Transverse colon (tissue), 4 donors: ENCODE measurements at regions not wholly inside any gene's neighbourhood (a gene's known extent, or its start where the extent isn't known, plus 50 kb on each side); places are given as distances from the start of the nearest gene placed in this dataset.

Experiments used
- DNase-seq: peaks from one replicate; pipeline ENCODE4 v3.0.0-alpha.2; 2019
- H3K27ac ChIP-seq, 4 donors: fragments of 200-600 bp; sonication (generic); 2 replicates each; pipeline ENCODE4 v1.5.1; 2016 to 2018; ENCODE audit warnings: inconsistent platforms in 4 of 4
- H3K27me3 ChIP-seq: fragments of 200-600 bp; sonication (generic); 2 replicates; pipeline ENCODE4 v1.5.1; 2017; ENCODE audit warnings: inconsistent platforms
- H3K36me3 ChIP-seq, 4 donors: fragments of 200-600 bp; sonication (generic); 2 replicates each; pipeline ENCODE4 v1.5.1; 2017 to 2019; ENCODE audit warnings: inconsistent platforms in 4 of 4
- H3K4me1 ChIP-seq, 4 donors: fragments of 200-600 bp; sonication (generic); 2 replicates each; pipeline ENCODE4 v1.5.1; 2017 to 2020; ENCODE audit warnings: inconsistent platforms in 4 of 4
- H3K4me3 ChIP-seq, 4 donors: fragments of 200-600 bp; sonication (generic); 1 replicate in 1 of 4; 2 replicates in 3 of 4; pipeline versions ENCODE4 v1.5.1 to v1.6.1; 2017 to 2019; ENCODE audit warnings: inconsistent platforms in 4 of 4
- H3K9me3 ChIP-seq, 2 donors: fragments of 200-600 bp; sonication (generic); 2 replicates each; pipeline ENCODE4 v1.5.1; 2017 to 2019; ENCODE audit warnings: inconsistent platforms in 2 of 2
- EP300 ChIP-seq: sonication (generic); formaldehyde crosslinking; IDR thresholded peaks from one replicate; pipeline ENCODE4 v1.6.1; 2017; ENCODE audit warnings: antibody characterized with exemption, low read depth
- POLR2A ChIP-seq: fragments of 450-650 bp; IDR thresholded peaks from one replicate; pipeline ENCODE4 v1.6.1; 2016; ENCODE audit warnings: antibody characterized with exemption, mild to moderate bottlenecking, moderate library complexity
- POLR2AphosphoS5 ChIP-seq, 3 donors: sonication (generic); formaldehyde crosslinking; IDR thresholded peaks; one replicate each; pipeline ENCODE4 v1.6.1; 2016; ENCODE audit warnings: antibody characterized with exemption in 3 of 3
- WGBS, 2 donors: methylation state at CpG; one replicate each; pipeline ENCODE4 v1.1.5; 2018; ENCODE audit warnings: low coverage in 1 of 2; 5-methylcytosine and 5-hydroxymethylcytosine counted together
- in situ Hi-C, 4 donors: fragments of 200-750 bp; cut with MboI; loops; one replicate each; pipeline versions ENCODE4 v1.15.0 to v1.15.1; 2017; ENCODE audit warnings: low sequenced_read_pairs in 3 of 4, low pct_ligation_motif_present in 1 of 4, low pct_unique_long_range_greater_than_20kb in 1 of 4
- intact Hi-C: fragments of 100-400 bp; cut with DNase I; formaldehyde crosslinking; loops from one replicate; pipeline ENCODE4 v1.15.1; 2023; ENCODE audit warnings: low total_unique reads
- TF ChIP-seq, protein P1 (sequence below), 5 experiments: fragments of 200-600 bp in 3 of 5; fragments of 450-650 bp in 2 of 5; sonication (generic) in 3 of 5; IDR thresholded peaks; 1 replicate in 2 of 5; 2 replicates in 3 of 5; pipeline ENCODE4 v1.5.1; 2016 to 2017; ENCODE audit warnings: antibody characterized with exemption in 5 of 5, inconsistent platforms in 3 of 5, mild to moderate bottlenecking in 2 of 5, moderate library complexity in 1 of 5

DNA sequence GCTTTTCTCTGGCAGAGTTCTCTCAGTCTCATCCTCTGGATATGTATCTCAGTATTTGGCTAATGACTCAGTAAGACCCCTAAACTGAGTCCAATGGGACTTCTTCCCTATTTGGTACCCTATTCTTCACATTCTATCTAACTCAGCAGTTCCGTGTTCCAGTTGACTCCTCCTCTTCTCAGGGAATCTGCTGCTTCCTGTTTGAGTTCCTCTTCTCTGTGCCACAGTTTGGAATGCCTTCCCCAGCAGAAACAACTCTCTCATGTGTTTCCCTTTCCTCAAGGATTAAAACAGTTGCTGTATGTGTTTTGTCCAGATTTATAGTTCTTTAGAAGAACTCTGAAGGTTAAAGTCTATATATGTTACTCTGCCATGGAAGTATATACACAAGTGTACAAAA lies 344.0 kb upstream of the RARB start:
- no peak for DNase-seq
- Histone ChIP-seq H3K4me3 (no peak overlapping the region), H3K36me3 (no peaks in the 10 kb centered on the region), H3K27me3 (no peaks in the 10 kb centered on the region), H3K9me3 (no peaks in the 10 kb centered on the region), H3K27ac (no peak overlapping the region), H3K4me1 (no peaks in the 10 kb centered on the region)
- no peak for TF ChIP-seq POLR2A
- TF ChIP-seq EP300, result no peak
- TF ChIP-seq, protein P1, sequence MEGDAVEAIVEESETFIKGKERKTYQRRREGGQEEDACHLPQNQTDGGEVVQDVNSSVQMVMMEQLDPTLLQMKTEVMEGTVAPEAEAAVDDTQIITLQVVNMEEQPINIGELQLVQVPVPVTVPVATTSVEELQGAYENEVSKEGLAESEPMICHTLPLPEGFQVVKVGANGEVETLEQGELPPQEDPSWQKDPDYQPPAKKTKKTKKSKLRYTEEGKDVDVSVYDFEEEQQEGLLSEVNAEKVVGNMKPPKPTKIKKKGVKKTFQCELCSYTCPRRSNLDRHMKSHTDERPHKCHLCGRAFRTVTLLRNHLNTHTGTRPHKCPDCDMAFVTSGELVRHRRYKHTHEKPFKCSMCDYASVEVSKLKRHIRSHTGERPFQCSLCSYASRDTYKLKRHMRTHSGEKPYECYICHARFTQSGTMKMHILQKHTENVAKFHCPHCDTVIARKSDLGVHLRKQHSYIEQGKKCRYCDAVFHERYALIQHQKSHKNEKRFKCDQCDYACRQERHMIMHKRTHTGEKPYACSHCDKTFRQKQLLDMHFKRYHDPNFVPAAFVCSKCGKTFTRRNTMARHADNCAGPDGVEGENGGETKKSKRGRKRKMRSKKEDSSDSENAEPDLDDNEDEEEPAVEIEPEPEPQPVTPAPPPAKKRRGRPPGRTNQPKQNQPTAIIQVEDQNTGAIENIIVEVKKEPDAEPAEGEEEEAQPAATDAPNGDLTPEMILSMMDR (IDR thresholded peaks at IDR 0.05), result no peak
- no peak for TF ChIP-seq POLR2AphosphoS5 (IDR thresholded peaks at IDR 0.05)
- in situ Hi-C loops (no loop called here), intact Hi-C loops (no loop called here)
- WGBS, 2 donors, result 58 to 78% methylated on average over 1 of the region's 1 CpG

- intact Hi-C loops, result no loop called here
- Histone ChIP-seq H3K4me3 (no peak overlapping the region), H3K9me3 (no peaks in the 10 kb centered on the region), H3K36me3 (no peaks in the 10 kb centered on the region), H3K4me1 (no peaks in the 10 kb centered on the region), H3K27me3 (no peaks in the 10 kb centered on the region), H3K27ac (no peak overlapping the region)
- TF ChIP-seq, protein P1 (IDR thresholded peaks at IDR 0.05), result no peak
- TF ChIP-seq POLR2A, result no peak
- no peak for TF ChIP-seq EP300
- TF ChIP-seq POLR2AphosphoS5 (IDR thresholded peaks at IDR 0.05), result no peak
- in situ Hi-C loops, result no loop called here
- 58 to 77% methylated on average over 2 to 3 of the region's 3 CpGs for WGBS, 2 donors
- DNase-seq, result no peak
Observed at GRCh38 chr3:25086721-25087120, 341.3 kb upstream of the RARB start.

DNA sequence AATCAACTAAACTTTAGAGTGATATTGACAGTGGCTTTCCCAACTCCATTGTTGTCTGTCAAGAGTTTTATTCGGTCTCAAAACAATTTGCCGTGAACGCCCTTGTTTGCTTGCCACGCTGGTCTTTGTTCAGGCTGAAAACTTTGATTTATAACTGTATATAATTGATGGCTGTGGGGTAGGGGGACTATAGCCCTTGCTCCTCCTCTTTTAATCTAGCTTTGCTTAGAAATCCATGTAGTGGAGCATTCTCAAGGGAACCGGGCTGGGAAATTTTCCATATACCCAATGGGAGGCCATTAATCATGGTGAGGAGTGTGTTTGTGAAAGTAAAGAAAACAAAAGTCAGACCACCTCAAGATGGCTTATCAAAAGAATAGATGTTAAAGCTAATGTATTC lies 339.8 kb upstream of the RARB start:
- no peaks in the 10 kb centered on the region for H3K27me3 ChIP-seq
- no peak for DNase-seq
- no peaks in the 10 kb centered on the region for H3K36me3 ChIP-seq
- H3K27ac ChIP-seq, result no peak overlapping the region
- WGBS, 2 donors, result 70 to 80% methylated on average over 4 to 5 of the region's 5 CpGs
- no peak overlapping the region for H3K4me3 ChIP-seq
- no peaks in the 10 kb centered on the region for H3K4me1 ChIP-seq
- in situ Hi-C loops (no loop called here), intact Hi-C loops (no loop called here)
- TF ChIP-seq, protein P1 (IDR thresholded peaks at IDR 0.05), result no peak
- TF ChIP-seq POLR2A, result no peak
- TF ChIP-seq POLR2AphosphoS5 (IDR thresholded peaks at IDR 0.05), result no peak
- no peak for TF ChIP-seq EP300
- no peaks in the 10 kb centered on the region for H3K9me3 ChIP-seq

DNA sequence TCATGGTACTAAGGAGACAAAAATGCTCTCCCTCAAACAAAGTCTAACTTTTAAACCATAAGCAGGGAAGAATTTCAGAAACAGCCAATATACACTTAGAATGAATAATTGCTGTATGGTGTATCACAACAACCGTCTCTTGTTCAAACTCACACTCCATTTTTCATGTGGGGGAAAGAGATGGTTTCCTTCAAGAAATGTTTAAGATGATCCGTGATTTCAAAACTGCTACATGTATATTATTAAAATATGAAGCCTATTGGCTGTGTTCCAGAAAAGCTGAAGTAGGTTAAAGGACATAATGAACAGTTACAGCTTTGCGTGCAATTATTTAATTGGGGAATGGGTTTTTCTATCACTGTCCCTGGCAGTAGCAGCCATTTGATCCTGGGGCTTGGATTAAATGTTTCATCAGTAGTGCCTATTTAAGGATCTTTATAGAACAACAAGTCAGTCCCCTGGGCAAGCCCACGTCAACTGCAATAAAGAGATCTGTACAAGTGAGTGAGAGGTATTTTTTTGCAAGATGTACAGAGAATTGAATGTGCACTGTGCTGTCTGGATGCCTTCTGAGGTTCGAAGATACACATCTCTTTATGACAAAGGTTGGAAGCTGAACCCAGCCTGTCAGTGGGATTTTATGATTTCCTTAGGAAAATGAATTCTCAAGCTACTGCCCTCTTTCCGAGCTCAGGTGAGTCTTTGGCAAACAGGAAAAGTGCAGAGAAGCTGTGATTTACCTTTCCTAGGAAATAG lies 337.2 kb upstream of the RARB start:
- Histone ChIP-seq H3K4me1 (no peaks in the 10 kb centered on the region), H3K4me3 (no peak overlapping the region), H3K27me3 (no peaks in the 10 kb centered on the region), H3K9me3 (no peaks in the 10 kb centered on the region), H3K27ac (no peak overlapping the region), H3K36me3 (no peaks in the 10 kb centered on the region)
- 56 to 69% methylated on average over 5 to 6 of the region's 6 CpGs for WGBS, 2 donors
- TF ChIP-seq POLR2AphosphoS5 (IDR thresholded peaks at IDR 0.05), result no peak
- TF ChIP-seq POLR2A, result no peak
- no peak for TF ChIP-seq EP300
- TF ChIP-seq, protein P1 (IDR thresholded peaks at IDR 0.05), result no peak
- intact Hi-C loops, result no loop called here
- no peak for DNase-seq
- in situ Hi-C loops, result no loop called here
